Sigmoid colon (tissue), 4 donors: ENCODE measurements at regions not wholly inside any gene's neighbourhood (a gene's known extent, or its start where the extent isn't known, plus 50 kb on each side); places are given as distances from the start of the nearest gene placed in this dataset.
"Not testable (repeated sequence)": the region's sequence is repeated elsewhere in the genome, so short reads cannot be mapped to it uniquely, and the experiment has no call there.

Experiments used
- CTCF ChIP-seq, 4 experiments: fragments of 450-650 bp in 3 of 4; fragments of 200-600 bp in 1 of 4; IDR thresholded peaks; one replicate each; pipeline ENCODE4 v1.5.1; 2016 to 2019; ENCODE audit warnings: antibody characterized with exemption in 4 of 4, mild to moderate bottlenecking in 3 of 4, moderate library complexity in 2 of 4
- EP300 ChIP-seq, 4 donors: sonication (generic); formaldehyde crosslinking; IDR thresholded peaks; one replicate each; pipeline ENCODE4 v1.6.1; 2017; ENCODE audit warnings: antibody characterized with exemption in 4 of 4
- POLR2A ChIP-seq, 2 donors: fragments of 450-650 bp; IDR thresholded peaks; one replicate each; pipeline ENCODE4 v1.6.1; 2016; ENCODE audit warnings: antibody characterized with exemption in 2 of 2, mild to moderate bottlenecking in 2 of 2, moderate library complexity in 2 of 2

DNA sequence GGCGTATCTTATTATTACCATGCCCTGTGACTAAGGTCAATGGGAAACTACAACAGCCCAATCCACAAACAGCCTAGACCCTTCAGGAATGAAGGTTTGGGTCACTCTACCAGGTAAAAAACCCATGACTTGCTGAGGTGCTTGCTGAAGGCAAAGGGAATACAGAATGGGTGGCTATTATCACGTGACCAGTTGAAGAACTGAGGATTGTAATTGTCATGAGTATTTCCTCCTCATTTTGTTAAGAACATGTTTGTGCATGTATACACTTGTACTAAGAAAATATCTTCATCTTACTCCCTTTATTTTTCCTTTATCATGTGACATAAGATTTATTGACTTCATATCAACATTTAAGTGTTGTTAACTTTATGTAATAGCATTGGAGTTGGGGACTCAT, 729.2 kb upstream of the SEMA6D start:
- TF ChIP-seq CTCF, POLR2A, EP300 (IDR thresholded peaks at IDR 0.05): not testable (repeated sequence)
